GM21717 (cell line): ENCODE measurements at regions not wholly inside any gene's neighbourhood (a gene's known extent, or its start where the extent isn't known, plus 50 kb on each side); places are given as distances from the start of the nearest gene placed in this dataset.
"Not testable (repeated sequence)": the region's sequence is repeated elsewhere in the genome, so short reads cannot be mapped to it uniquely, and the experiment has no call there.

Experiments used
- ATAC-seq: cut with Tn5 transposase; IDR thresholded peaks from one replicate; pipeline ENCODE4 v1.9.1; 2021; ENCODE audit warnings: mild to moderate bottlenecking, moderate library complexity; ENCODE audit not compliant: unreplicated experiment

- no peak for ATAC-seq
These were observed 108.5 kb upstream of the IPO9 start for GRCh38 chr1:201720522-201720844.

GRCh38 chr1:201721082-201722049 lies 107.6 kb upstream of the IPO9 start:
- ATAC-seq: no peak

- ATAC-seq: no peak
These were observed 104.8 kb upstream of the IPO9 start for GRCh38 chr1:201724039-201724765.

GRCh38 chr1:201724766-201725118 lies 104.2 kb upstream of the IPO9 start:
- no peak for ATAC-seq

GRCh38 chr1:201726700-201727099 lies 102.3 kb upstream of the IPO9 start:
- no peak for ATAC-seq

- ATAC-seq: no peak
These were observed 100.2 kb upstream of the IPO9 start for GRCh38 chr1:201728731-201729130.

GRCh38 chr1:201729973-201730608 lies 98.9 kb upstream of the IPO9 start:
- ATAC-seq: no peak

- ATAC-seq: no peak
These were observed 98.3 kb upstream of the IPO9 start for GRCh38 chr1:201730611-201731010.

GRCh38 chr1:201731142-201731541 lies 97.8 kb upstream of the IPO9 start:
- ATAC-seq: no peak

- ATAC-seq: no peak
These were observed 97.4 kb upstream of the IPO9 start for GRCh38 chr1:201731592-201731991.

GRCh38 chr1:201732351-201732750 lies 96.6 kb upstream of the IPO9 start:
- ATAC-seq: no peak

- not testable (repeated sequence) for ATAC-seq
These were observed 94.7 kb upstream of the IPO9 start for GRCh38 chr1:201734221-201734620.

GRCh38 chr1:201734786-201735185 lies 94.2 kb upstream of the IPO9 start:
- ATAC-seq: no peak

- ATAC-seq: no peak
These were observed 92.1 kb upstream of the IPO9 start for GRCh38 chr1:201736707-201737320.

- ATAC-seq: no peak
These were observed 91.5 kb upstream of the IPO9 start for GRCh38 chr1:201737352-201738060.

- no peak for ATAC-seq
These were observed 89.9 kb upstream of the IPO9 start for GRCh38 chr1:201739080-201739479.

- ATAC-seq: no peak
These were observed 89.4 kb upstream of the IPO9 start for GRCh38 chr1:201739492-201740085.

- ATAC-seq: no peak
These were observed 88.8 kb upstream of the IPO9 start for GRCh38 chr1:201740086-201740541.

GRCh38 chr1:201740670-201741111 lies 88.3 kb upstream of the IPO9 start:
- no peak for ATAC-seq

GRCh38 chr1:201741763-201742342 lies 87.1 kb upstream of the IPO9 start:
- no peak for ATAC-seq
